Activated T-cell treated with anti-CD3 and anti-CD28 coated beads, Interleukin-2, amount 50 U/mL, for 48 hours (primary cell): ENCODE measurements at regions not wholly inside any gene's neighbourhood (a gene's known extent, or its start where the extent isn't known, plus 50 kb on each side); places are given as distances from the start of the nearest gene placed in this dataset.

Source experiments
- DNase-seq, 2 experiments: peaks; one replicate each; pipeline ENCODE4 v3.0.0-alpha.2; 2020

- no peak for DNase-seq
Measured at GRCh38 chr3:74344865-74345440, 269.5 kb downstream of the CNTN3 start.

- DNase-seq, result no peak
Measured at GRCh38 chr3:74343391-74343790, 271.1 kb downstream of the CNTN3 start.

GRCh38 chr3:74338998-74339397 is 275.5 kb downstream of the CNTN3 start:
- DNase-seq, result no peak

- no peak for DNase-seq
Measured at GRCh38 chr3:74332165-74332564, 282.3 kb downstream of the CNTN3 start.

- DNase-seq, result no peak
Measured at GRCh38 chr3:74331711-74332110, 282.7 kb downstream of the CNTN3 start.

GRCh38 chr3:74329096-74329495 is 285.4 kb downstream of the CNTN3 start:
- DNase-seq, result no peak

- no peak for DNase-seq
Measured at GRCh38 chr3:74328435-74328834, 286.0 kb downstream of the CNTN3 start.

- no peak for DNase-seq
Measured at GRCh38 chr3:74315291-74315690, 299.2 kb downstream of the CNTN3 start.

GRCh38 chr3:74314696-74315095 is 299.8 kb downstream of the CNTN3 start:
- no peak for DNase-seq

GRCh38 chr3:74309716-74310115 is 304.7 kb downstream of the CNTN3 start:
- no peak for DNase-seq

GRCh38 chr3:74304424-74304823 is 310.0 kb downstream of the CNTN3 start:
- no peak for DNase-seq

GRCh38 chr3:74303711-74304110 is 310.7 kb downstream of the CNTN3 start:
- no peak for DNase-seq

- DNase-seq, result no peak
Measured at GRCh38 chr3:74302969-74303368, 311.5 kb downstream of the CNTN3 start.

GRCh38 chr3:74302281-74302680 is 312.2 kb downstream of the CNTN3 start:
- DNase-seq, result no peak

- DNase-seq, result no peak
Measured at GRCh38 chr3:74301056-74301455, 313.4 kb downstream of the CNTN3 start.

GRCh38 chr3:74295479-74295878 is 319.0 kb downstream of the CNTN3 start:
- no peak for DNase-seq

- DNase-seq, result no peak
Measured at GRCh38 chr3:74288761-74289160, 325.7 kb downstream of the CNTN3 start.

- DNase-seq, result no peak
Measured at GRCh38 chr3:74287557-74287956, 326.9 kb downstream of the CNTN3 start.

- DNase-seq, result no peak
Measured at GRCh38 chr3:74282202-74282601, 332.3 kb downstream of the CNTN3 start.

- no peak for DNase-seq
Measured at GRCh38 chr3:74281705-74282104, 332.8 kb downstream of the CNTN3 start.

- DNase-seq, result no peak
Measured at GRCh38 chr3:74273555-74274402, 340.7 kb downstream of the CNTN3 start.

- no peak for DNase-seq
Measured at GRCh38 chr3:74273091-74273490, 341.4 kb downstream of the CNTN3 start.

GRCh38 chr3:74271541-74271940 is 342.9 kb downstream of the CNTN3 start:
- DNase-seq, result no peak

- DNase-seq, result no peak
Measured at GRCh38 chr3:74269689-74270088, 344.8 kb downstream of the CNTN3 start.

- DNase-seq, result no peak
Measured at GRCh38 chr3:74268753-74269152, 345.7 kb downstream of the CNTN3 start.
